Neural crest cell (in vitro differentiated cells): ENCODE measurements at regions not wholly inside any gene's neighbourhood (a gene's known extent, or its start where the extent isn't known, plus 50 kb on each side); places are given as distances from the start of the nearest gene placed in this dataset.

Experiments used
- DNase-seq: peaks from one replicate; pipeline ENCODE4 v3.0.0; 2021; ENCODE audit warnings: low read depth, mixed read lengths, low spot score
- H3K27ac Mint-ChIP-seq: one replicate; pipeline ENCODE4 v1.8.0; 2021; ENCODE audit warnings: mild to moderate bottlenecking, mixed read lengths; ENCODE audit not compliant: unreplicated experiment
- H3K27me3 Mint-ChIP-seq: 2 replicates; pipeline ENCODE4 v1.8.0; 2021; ENCODE audit warnings: low read depth, mild to moderate bottlenecking, mixed read lengths
- H3K36me3 Mint-ChIP-seq: 2 replicates; pipeline ENCODE4 v1.8.0; 2021; ENCODE audit warnings: low read depth, mild to moderate bottlenecking, mixed read lengths
- H3K4me1 Mint-ChIP-seq: 2 replicates; pipeline ENCODE4 v1.8.0; 2021; ENCODE audit warnings: mixed read lengths
- H3K4me3 Mint-ChIP-seq: one replicate; pipeline ENCODE4 v1.8.0; 2021; ENCODE audit warnings: mild to moderate bottlenecking, mixed read lengths
- H3K9me3 Mint-ChIP-seq: 2 replicates; pipeline ENCODE4 v1.8.0; 2021; ENCODE audit warnings: mixed read lengths
- CTCF ChIP-seq: fragments of 200-600 bp; sonication (generic); conservative IDR thresholded peaks from 2 replicates; pipeline ENCODE4 v1.5.0; 2021; ENCODE audit warnings: antibody characterized with exemption, mild to moderate bottlenecking

- Mint-ChIP-seq H3K27ac (no peak overlapping the region), H3K4me1 (no peaks in the 10 kb centered on the region), H3K36me3 (no peaks in the 10 kb centered on the region), H3K9me3 (peaks cover 3% of the 10 kb centered on the region), H3K27me3 (no peaks in the 10 kb centered on the region), H3K4me3 (no peak overlapping the region)
- DNase-seq, result no peak
- TF ChIP-seq CTCF, result no peak
These were observed 140.4 kb upstream of the FST start for GRCh38 chr5:53339962-53340540.

- Mint-ChIP-seq H3K27me3 (no peaks in the 10 kb centered on the region), H3K36me3 (no peaks in the 10 kb centered on the region), H3K9me3 (peaks cover 5% of the 10 kb centered on the region), H3K27ac (no peak overlapping the region), H3K4me3 (no peak overlapping the region), H3K4me1 (no peaks in the 10 kb centered on the region)
- TF ChIP-seq CTCF, result no peak
- DNase-seq, result no peak
These were observed 139.3 kb upstream of the FST start for GRCh38 chr5:53340956-53341750.

- Mint-ChIP-seq H3K4me1 (no peaks in the 10 kb centered on the region), H3K27me3 (no peaks in the 10 kb centered on the region), H3K36me3 (no peaks in the 10 kb centered on the region), H3K4me3 (no peak overlapping the region), H3K9me3 (peaks cover 6% of the 10 kb centered on the region), H3K27ac (no peak overlapping the region)
- no peak for DNase-seq
- TF ChIP-seq CTCF, result no peak
These were observed 138.2 kb upstream of the FST start for GRCh38 chr5:53342236-53342635.

GRCh38 chr5:53343187-53343586, 137.2 kb upstream of the FST start:
- no peak for DNase-seq
- Mint-ChIP-seq H3K36me3 (no peaks in the 10 kb centered on the region), H3K9me3 (peaks cover 6% of the 10 kb centered on the region), H3K4me3 (no peak overlapping the region), H3K4me1 (no peaks in the 10 kb centered on the region), H3K27me3 (no peaks in the 10 kb centered on the region), H3K27ac (no peak overlapping the region)
- no peak for TF ChIP-seq CTCF

- H3K27me3 Mint-ChIP-seq, result no peaks in the 10 kb centered on the region
- H3K27ac Mint-ChIP-seq, result no peak overlapping the region
- no peaks in the 10 kb centered on the region for H3K4me1 Mint-ChIP-seq
- TF ChIP-seq CTCF, result no peak
- no peaks in the 10 kb centered on the region for H3K36me3 Mint-ChIP-seq
- DNase-seq, result no peak
- H3K4me3 Mint-ChIP-seq, result no peak overlapping the region
- peaks cover 3% of the 10 kb centered on the region for H3K9me3 Mint-ChIP-seq
These were observed 130.1 kb upstream of the FST start for GRCh38 chr5:53350368-53350767.
